ENCODE measurements at regions not wholly inside any gene's neighbourhood (a gene's known extent, or its start where the extent isn't known, plus 50 kb on each side); places are given as distances from the start of the nearest gene placed in this dataset.

DNA sequence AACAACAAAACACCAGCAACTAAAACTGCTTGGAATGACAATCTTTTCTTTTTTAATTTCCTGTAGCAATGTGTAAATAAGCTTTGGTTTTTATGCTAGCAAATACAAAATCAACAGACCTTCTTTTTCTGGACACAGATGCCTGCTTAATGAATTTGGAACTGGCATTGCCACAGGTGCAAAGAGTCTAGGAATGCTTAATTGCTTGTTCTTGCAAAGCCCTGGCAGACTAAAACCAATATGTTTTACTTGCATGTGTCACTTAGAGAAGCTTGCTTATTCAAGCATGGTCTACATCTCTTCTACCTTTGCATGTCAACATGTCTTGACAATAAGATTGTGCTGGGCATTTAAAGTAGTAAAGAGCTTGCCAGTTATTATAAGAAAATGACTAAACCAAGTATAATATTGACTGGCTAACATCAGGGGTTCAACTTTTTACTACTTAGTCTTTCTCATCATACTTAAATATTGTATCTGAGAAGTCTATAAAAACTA is 656.7 kb upstream of the NDST4 start:
- DNase-seq (ENCODE audit: low spot score) = no peak

DNA sequence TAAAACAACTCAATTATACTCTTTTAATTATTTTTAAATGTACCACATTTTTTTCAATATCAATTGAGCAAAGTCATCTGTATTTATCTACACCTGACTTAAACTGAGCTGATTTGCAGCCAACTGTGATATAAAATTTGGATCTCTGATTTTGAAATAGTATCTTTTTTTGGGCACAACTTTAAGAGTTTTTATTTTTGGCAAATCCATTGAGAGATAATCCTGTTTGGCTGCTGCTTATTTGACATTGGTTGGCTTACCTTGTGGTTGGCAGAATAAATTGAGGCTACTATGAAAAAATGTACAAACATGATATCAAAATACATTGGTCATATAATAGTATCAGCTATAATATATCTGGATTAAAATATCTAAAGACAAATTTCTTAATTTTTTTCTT is 656.0 kb upstream of the NDST4 start:
- DNase-seq (ENCODE audit: low spot score) = no peak

DNA sequence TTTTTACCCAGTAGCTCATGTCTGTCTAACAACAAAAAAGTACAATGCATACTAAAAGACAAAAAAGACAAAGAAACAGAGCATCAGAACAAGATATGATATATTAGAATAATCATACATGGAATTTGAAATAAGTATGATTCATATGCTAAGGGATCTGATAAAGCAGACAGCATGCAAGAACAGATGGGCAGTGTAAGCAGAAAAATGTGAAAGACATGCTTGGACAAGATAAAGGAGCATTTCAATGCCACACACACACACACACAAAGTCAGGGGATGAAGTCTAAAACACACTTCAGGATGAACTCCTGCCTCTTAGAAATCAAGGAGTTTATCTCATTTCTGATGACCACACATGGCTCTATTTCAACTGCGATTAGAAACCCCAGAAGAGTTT is 649.6 kb upstream of the NDST4 start:
- no peak for DNase-seq (ENCODE audit: low spot score)

DNA sequence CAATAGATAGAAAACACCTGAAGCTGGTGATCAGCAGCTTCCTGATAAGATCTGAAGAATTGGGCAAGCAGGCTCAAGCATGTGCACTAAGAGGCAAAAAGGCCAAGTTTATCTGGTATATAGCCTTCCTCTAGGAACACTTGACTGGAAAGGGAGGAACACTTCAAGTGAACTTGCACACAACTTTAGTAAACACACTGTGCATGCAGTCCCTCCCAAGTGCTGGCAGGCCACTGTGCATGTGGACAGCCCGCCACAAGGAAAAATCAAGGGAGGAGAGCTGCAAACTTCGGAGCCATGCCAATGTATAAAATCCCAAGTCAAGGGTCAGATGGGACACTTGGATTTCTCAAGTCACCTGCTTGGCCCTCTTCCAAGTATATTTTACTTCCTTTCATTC is 645.8 kb upstream of the NDST4 start:
- no peak for DNase-seq (ENCODE audit: low spot score)

DNA sequence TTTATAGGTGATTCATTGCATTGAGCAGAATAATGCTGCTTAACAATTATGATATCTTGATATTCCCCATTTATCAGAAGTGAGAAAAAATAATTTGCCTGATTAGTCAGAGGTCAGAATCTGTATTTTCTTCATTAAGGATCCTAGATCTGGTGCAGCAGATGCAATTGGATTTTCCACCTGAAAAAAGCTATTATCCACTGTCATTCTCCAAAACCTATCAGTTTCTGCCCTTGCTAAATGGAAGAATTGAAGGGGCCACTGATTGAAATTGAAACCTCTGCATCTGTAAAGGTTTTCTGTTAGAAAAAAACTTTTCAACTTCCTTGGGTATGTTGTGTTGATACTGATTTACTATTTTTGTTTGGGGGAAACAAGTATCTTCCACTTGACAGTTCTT is 636.0 kb upstream of the NDST4 start:
- DNase-seq (ENCODE audit: low spot score) = no peak

DNA sequence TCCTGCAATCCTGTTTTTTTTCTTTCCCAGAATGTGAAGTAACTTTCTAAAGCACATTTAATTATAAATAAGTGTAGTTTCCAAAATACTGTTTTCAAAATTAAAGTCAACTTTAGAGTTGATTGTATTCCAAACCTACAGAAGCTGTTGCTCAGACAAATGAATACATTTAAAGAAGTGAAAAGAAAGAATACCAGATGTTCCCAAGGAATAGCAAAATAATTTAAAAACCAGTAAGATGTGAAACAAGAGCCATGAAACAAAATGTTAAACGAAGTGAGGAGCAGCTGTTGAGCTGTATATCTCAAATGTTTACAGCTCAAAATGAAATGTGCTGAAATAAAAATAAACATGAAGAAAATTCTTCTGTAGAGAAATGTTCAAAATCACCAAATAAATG is 627.4 kb upstream of the NDST4 start:
- no peak for DNase-seq (ENCODE audit: low spot score)

DNA sequence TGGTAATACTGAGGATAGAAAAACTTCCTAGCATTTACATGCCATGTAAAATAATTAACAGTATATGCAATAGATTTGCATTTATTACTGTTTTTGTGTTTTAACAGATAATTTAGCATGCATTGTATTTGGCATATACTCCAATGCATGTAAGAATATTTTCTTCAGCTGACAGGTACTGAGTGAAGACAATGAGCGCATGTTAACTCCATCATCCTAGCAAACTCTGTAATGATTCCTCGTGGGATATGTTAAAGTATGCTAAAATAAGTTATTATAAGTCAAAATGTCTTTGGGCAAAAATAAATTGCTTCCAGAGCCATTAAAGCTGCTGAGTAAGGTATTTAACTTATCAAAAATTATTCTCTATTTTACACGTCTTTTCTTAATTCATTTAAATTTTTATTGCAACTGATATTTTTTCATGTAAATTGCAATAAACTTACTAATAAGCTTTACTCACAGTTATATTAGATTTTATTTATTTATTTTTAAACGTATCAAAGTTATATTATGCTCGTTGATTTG is 616.4 kb upstream of the NDST4 start:
- no peak for DNase-seq (ENCODE audit: low spot score)

DNA sequence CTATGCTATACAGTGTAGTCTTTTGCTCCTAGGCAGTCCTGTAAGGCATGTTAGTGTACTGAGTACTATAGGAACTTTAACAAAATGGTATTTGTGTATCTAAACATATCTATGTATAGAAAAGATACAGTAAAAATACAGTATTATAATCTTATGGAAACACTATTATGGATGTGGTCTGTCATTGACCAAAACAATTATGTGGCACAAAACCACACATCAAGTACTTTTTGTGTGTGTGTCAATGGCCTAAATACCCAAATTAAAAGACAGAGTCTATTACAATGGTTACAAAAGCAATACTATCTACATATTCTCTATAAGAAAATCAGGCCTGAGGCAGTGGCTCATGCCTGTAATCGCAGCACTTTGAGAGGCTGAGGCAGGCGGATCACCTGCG is 610.2 kb upstream of the NDST4 start:
- no peak for DNase-seq (ENCODE audit: low spot score)

DNA sequence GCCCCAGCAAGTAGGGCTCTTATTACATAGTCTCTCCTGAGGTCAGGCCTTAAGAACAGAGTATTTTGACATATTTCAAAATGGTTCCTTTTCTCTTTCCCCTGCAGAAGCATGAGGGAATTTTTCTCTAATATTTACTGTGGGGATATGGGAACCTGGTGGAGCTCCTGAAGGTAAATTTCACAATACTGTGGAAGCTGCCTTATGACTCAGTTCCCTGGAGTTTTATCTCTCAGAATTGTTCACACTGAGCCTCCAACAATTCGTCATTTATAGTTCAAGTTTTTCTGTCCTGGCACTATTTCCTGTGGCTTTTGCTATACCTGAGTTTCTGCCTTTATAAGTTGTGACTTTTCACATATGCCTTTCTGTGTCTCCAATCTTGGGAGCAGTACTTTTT is 607.2 kb upstream of the NDST4 start:
- no peak for DNase-seq (ENCODE audit: low spot score)

DNA sequence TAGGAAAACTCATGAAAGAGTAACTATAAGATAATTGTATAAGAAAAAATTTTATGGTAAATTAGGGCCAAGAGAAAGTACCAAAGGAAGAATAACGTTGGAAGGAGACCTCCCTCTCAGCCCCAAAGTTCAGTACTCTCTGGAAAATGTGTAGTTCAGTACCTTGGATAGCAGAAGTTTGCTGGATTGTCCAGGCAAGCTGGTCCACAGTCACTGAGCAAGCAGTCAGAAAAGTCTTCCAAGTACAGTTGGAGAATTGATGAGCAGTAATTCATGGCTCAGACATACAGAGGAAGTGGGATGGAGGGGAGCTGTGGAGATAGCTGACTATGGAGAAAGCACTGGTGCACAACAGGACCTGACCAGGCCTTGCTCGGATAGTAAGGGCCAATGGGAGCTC is 598.2 kb upstream of the NDST4 start:
- DNase-seq (ENCODE audit: low spot score) = no peak

DNA sequence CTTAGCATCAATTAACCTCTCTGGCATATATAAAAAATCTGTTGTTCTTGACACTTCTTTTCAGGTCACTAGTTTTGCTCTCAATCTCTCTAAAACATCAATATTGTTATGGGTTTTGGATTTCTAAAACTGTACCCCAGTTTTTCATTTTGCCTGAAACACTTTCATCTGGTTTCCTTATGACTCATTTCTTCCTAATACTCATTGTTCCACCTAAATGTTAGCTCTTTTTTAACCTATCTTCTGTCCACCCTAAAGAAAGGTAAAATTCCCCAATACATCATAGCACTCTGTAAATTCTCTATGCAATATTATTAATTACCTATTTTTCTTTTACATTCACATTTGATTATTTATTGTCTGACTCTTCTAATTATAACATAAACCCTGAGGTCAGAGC is 575.5 kb upstream of the NDST4 start:
- no peak for DNase-seq (ENCODE audit: low spot score)

DNA sequence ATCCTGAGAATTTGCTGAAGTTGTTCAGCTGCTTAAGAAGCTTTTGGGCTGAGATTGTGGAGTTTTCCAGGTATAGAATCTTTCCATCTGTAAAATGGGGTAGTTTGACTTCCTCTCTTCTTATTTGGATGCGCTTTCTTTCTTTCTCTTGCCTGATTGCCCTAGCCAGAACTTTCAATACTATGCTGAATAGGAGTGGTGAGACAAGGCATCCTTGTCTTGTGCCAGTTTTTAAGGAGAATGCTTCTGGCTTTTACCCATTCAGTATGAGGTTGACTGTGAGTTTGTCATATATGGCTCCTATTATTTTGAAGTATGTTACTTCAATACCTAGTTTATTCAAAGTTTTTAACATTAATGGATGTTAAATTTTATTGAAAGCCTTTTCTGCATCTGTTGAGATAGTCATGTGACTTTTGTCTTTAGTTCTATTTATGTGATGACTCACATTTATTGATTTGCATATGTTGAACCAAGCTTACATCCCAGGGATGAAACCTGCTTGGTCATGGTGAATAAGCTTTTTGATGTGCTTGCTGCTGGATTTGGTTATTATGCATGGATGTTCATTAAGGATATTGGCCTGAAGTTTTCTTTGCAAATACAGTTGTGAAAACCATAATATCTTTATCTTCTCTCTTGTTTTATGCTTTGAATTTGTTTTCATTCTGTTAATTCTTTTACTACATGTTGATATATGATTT is 573.8 kb upstream of the NDST4 start:
- DNase-seq (ENCODE audit: low spot score) = no peak

DNA sequence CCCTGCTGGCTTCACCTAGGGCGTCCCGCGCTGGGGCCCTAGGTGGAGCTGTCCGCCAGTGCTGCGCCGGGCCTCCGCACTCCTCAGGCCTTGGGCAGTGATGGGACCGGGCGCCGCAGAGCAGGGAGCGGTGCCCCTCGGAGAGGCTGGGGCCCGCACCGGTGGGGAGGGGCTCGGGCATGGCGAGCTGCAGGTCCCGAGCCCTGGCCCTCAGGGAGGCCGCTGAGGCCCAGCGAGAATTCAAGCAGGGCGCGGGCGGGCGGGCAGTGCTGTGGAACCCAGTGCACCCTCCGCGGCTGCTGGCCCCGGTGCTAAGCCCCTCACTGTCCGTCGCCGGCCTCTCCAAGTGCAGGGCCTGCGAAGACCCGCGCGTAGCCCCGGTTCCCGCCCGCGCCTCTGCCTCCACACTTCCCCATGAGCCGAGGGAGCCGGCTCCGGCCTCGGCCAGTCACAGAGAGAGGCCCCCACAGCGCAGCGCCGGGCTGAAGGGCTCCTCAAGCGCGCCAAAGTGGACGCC is 565.1 kb upstream of the NDST4 start:
- DNase-seq (ENCODE audit: low spot score) = no peak

DNA sequence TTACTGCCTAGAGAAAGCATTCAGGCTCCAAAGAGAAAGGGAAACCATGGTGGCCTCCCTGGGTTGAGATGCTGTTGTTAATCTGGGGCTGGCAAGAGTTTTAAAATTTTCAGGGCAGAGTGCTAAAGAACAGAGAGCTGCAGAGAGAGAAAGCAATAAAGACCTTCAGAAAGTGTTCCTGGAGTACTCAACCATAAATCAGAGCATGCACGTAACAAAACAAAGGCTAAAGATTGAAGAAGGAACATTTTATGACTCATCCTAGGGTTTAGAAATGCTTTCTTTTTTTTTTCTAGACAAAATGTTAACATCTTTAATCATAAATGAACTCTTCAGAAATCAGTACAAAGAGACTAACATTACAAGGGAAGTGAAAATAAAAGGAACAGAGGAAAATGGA is 562.3 kb upstream of the NDST4 start:
- no peak for DNase-seq (ENCODE audit: low spot score)

DNA sequence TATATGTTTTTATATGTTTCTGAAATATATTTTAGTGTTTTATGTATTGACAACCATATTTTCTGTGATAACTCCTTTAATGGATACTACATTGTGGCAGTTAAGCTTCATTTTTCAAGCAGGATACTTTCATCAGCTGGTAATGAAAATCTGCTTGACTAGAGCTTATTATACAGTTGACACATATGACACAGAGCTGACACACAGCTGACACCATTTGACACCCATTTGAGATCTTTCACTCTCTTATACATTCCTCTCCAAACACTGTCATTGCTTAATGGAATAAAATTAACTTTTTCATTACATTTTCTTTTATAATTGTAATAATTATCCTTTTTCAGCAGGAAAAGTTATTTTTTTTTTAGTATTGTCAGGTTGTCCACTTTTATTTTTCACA is 561.1 kb upstream of the NDST4 start:
- no peak for DNase-seq (ENCODE audit: low spot score)

DNA sequence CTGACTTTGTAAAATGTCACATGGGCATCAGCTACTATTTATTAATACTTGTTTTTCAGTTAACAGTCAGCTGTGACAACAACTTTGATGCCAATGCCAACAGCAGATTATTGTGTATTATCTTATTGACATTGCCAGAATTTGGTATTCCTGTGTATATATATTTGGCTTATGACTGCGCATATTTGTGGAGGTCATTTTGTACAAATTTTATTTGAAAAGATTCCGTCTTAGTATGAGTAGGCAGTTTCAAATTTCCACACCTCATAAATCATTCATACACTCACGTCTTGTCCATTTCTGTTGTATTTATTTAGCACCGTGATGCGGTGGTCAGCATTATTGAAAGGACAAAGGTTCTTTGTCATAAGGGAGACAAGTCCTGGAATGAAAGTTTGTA is 558.2 kb upstream of the NDST4 start:
- DNase-seq (ENCODE audit: low spot score) = no peak

DNA sequence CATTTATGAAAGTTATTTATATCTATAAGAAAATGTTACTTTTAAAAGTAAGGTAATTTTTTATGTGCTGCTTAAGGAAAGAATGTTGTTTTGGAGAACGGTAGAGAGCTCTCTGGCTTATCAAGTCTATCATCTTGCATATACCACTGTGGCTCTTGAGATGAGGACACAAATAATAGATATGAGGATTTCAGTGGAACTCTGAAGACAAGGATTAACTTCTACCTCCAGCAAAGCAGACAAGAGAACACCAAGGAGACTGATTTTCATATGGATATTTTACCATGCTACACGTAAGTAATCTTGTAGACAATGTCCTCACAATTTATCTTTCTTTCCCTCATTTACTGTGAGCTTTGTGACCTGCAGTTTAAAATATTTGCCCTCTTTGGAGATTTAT is 557.5 kb upstream of the NDST4 start:
- DNase-seq (ENCODE audit: low spot score) = no peak

DNA sequence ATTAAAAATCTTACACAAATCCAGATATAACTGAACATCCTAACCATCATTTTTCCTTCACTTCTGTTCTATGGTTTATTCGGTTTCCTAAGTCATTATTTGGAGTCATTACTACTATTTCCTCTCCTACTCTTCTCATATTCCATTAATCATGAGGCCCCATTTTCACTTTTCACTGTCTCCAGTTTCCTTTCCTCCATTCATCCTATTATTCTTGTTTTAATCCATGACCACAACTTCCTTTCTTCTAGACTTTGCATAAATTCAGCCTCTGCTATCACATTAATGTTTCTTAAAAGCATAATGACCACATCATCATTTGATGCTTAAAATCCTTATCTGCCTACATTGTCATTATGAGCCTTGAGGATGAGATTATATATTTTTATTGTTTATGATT is 555.0 kb upstream of the NDST4 start:
- DNase-seq (ENCODE audit: low spot score) = no peak

DNA sequence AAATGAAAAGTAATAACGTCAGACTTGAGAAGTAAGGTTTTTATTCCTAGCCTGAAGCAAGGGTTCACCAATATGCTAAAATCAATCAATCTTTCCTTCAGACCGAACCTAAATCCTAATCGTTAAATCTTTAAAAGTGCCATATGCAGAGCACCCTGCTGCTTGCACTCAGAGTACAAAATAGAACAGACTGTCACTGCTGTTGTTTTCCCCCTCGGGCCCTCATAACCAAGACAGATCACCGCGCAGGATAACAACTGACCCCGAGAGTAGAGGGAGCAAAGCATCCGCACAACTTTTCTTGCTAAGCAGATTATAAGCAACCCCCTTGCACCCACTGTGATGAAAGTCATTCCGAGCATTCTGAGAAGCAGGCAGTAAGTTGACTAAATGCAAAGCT is 550.9 kb upstream of the NDST4 start:
- DNase-seq (ENCODE audit: low spot score) = no peak

DNA sequence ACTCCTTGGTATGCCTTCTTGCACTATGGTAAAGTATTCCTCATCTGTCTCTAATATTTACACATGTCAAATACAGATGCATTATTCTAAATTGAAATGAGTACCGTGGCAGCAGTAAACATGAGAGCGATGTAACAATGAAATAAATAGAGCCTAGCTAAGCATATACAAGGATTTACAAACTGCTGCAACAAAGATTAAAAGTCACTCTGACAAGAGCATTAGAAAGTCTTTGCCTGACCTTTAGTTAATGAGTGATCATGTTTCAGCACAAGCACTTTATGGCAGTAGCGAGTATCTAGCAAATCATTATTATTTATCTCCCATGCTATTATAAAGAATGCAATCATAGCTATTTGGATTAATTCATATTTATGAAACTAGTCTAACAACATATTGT is 547.0 kb upstream of the NDST4 start:
- DNase-seq (ENCODE audit: low spot score) = no peak

DNA sequence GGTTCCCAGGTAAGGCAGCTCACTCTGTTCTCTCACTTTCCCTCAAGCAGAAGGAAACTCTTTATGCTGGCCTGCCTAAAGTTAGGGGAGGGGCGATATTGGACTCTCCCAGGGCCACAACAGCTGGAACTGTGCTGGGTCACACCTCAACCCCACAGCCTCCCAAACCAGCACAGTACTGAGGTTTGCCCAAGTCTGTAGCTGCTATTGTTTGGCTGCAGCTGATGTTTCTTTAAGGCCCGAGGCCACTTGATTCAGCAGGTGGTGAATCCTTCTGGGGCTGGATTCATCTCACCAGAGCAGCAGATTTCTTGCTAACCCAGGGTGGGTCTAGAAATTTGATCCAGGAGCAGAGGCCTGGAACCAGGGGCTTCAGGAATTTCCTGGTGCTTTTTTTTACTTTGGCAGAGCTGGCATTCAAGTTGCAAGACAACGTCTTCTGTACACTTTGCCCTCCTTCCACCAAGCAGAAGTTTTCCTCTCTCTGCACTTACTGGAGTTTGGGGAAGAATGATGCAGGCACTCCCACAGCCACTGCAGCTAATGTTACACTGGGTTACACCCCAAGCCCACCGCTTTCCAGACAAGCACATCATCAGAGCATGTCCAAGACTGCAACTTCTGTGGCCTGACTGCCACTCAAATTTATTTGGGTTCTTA is 544.7 kb upstream of the NDST4 start:
- DNase-seq (ENCODE audit: low spot score) = no peak

DNA sequence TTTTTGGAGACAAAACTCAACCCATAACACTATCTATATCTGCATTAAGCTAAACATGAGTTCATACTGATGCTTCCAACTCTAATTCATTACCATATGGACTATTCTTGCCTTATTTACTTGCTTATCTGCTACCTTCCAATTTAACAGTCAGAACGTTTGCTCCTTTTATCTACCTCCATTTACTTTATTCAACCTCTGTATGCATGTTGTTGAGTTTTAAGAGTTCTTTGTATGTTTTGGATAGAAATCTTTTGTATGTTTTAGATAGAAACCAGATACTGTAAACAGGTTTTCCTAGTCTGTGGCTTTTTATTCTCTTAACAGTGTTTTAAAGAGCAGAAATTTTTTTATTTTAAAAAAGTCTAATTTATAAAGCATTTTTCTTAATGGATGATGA is 542.2 kb upstream of the NDST4 start:
- no peak for DNase-seq (ENCODE audit: low spot score)

DNA sequence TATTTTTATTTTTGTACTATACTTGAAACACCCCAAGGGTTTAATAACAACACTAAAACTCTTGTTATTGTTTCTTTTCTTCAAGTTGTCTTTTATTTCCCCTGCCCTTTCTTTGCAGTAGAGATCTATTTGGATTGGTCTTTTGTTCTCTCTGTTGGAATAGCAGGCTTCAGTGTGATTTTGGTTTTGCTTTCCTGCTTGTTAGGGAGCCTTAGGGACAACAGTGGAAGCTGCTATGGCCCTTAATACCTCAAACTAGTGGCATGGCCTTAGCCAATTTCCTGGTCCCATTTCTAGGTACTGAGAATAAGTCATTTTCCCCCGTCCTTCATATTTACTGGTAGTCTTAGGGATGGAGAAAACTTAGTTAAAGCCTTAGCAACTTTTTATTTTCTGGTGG is 535.4 kb upstream of the NDST4 start:
- no peak for DNase-seq (ENCODE audit: low spot score)

DNA sequence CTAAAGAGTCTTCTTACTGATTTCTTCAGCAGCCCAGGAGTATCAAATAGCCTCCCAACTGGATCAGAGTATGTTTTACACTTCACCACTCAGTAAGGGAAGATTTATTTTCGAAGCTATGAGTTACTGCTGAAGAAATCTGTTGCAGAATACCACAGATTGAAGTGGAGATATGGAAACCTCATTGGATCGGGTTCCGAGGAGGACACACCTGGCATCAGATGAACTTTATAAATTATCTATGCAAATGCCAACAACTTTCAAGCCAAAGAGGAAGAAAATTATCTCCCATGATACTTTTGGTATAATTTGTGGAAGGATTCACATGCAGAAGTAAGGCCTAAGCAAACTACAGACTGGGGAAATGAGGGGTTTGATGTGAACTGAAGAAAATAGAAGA is 515.9 kb upstream of the NDST4 start:
- DNase-seq (ENCODE audit: low spot score) = no peak
